H9 (cell line): ENCODE measurements at regions not wholly inside any gene's neighbourhood (a gene's known extent, or its start where the extent isn't known, plus 50 kb on each side); places are given as distances from the start of the nearest gene placed in this dataset.

Source experiments
- DNase-seq: peaks from one replicate; pipeline ENCODE4 v3.0.0-alpha.2; 2017
- H2AFZ ChIP-seq: one replicate; pipeline ENCODE4 v1.6.1; 2013; ENCODE audit warnings: mild to moderate bottlenecking, low read length, control low read depth, moderate library complexity
- H2AK5ac ChIP-seq: 2 replicates; pipeline ENCODE4 v1.6.1; 2013; ENCODE audit warnings: low read length, control low read depth, mixed read lengths; ENCODE audit not compliant: insufficient read length
- H2BK120ac ChIP-seq: one replicate; pipeline ENCODE4 v1.6.1; 2013; ENCODE audit warnings: low read depth, mild to moderate bottlenecking, low read length, control low read depth, inconsistent platforms; ENCODE audit not compliant: poor library complexity, severe bottlenecking
- H2BK12ac ChIP-seq: 2 replicates; pipeline ENCODE4 v1.6.1; 2013; ENCODE audit warnings: low read length, control low read depth, mixed read lengths, low read depth; ENCODE audit not compliant: insufficient read length
- H2BK15ac ChIP-seq: 2 replicates; pipeline ENCODE4 v1.6.1; 2013; ENCODE audit warnings: low read depth, low read length, control low read depth
- H2BK20ac ChIP-seq: one replicate; pipeline ENCODE4 v1.6.1; 2013; ENCODE audit warnings: low read depth, mild to moderate bottlenecking, low read length, control low read depth, inconsistent platforms; ENCODE audit not compliant: poor library complexity, severe bottlenecking
- H2BK5ac ChIP-seq: 2 replicates; pipeline ENCODE4 v1.6.1; 2013; ENCODE audit warnings: low read length, control low read depth, mixed read lengths; ENCODE audit not compliant: insufficient read length
- H3K14ac ChIP-seq: 2 replicates; pipeline ENCODE4 v1.6.1; 2013; ENCODE audit warnings: low read length, control low read depth; ENCODE audit not compliant: insufficient read depth
- H3K18ac ChIP-seq: 2 replicates; pipeline ENCODE4 v1.6.1; 2013; ENCODE audit warnings: low read depth, mild to moderate bottlenecking, mixed read lengths, low read length, control low read depth; ENCODE audit not compliant: insufficient read length
- H3K23ac ChIP-seq: 2 replicates; pipeline ENCODE4 v1.6.1; 2013; ENCODE audit warnings: low read length, control low read depth, mixed read lengths, low read depth; ENCODE audit not compliant: insufficient read length
- H3K23me2 ChIP-seq: 2 replicates; pipeline ENCODE4 v1.6.1; 2013; ENCODE audit warnings: low read depth, mild to moderate bottlenecking, mixed read lengths, low read length, control low read depth; ENCODE audit not compliant: insufficient read length, poor library complexity, severe bottlenecking
- H3K27ac ChIP-seq: 2 replicates; pipeline ENCODE4 v1.5.1; 2013; ENCODE audit warnings: low read length, control low read depth, mixed read lengths, low read depth; ENCODE audit not compliant: insufficient read length
- H3K27me3 ChIP-seq: 2 replicates; pipeline ENCODE4 v1.6.1; 2013; ENCODE audit warnings: low read length, control low read depth, inconsistent platforms; ENCODE audit not compliant: insufficient read depth
- H3K4ac ChIP-seq: 2 replicates; pipeline ENCODE4 v1.6.1; 2013; ENCODE audit warnings: low read depth, mild to moderate bottlenecking, control low read depth, inconsistent platforms, low read length, moderate library complexity
- H3K4me1 ChIP-seq: 2 replicates; pipeline ENCODE4 v1.6.1; 2013; ENCODE audit warnings: low read length, control low read depth, inconsistent platforms; ENCODE audit not compliant: insufficient read depth
- H3K4me2 ChIP-seq: 2 replicates; pipeline ENCODE4 v1.6.1; 2013; ENCODE audit warnings: low read length, control low read depth, mixed read lengths; ENCODE audit not compliant: insufficient read length, insufficient read depth
- H3K56ac ChIP-seq: 2 replicates; pipeline ENCODE4 v1.6.1; 2013; ENCODE audit warnings: low read depth, mild to moderate bottlenecking, mixed read lengths, low read length, control low read depth; ENCODE audit not compliant: insufficient read length
- H3K79me1 ChIP-seq: 2 replicates; pipeline ENCODE4 v1.6.1; 2013; ENCODE audit warnings: low read depth, mild to moderate bottlenecking, moderate library complexity, low read length, control low read depth, inconsistent platforms; ENCODE audit not compliant: insufficient read depth, poor library complexity, severe bottlenecking
- H3K79me2 ChIP-seq: 2 replicates; pipeline ENCODE4 v1.6.1; 2013; ENCODE audit warnings: low read length, control low read depth, inconsistent platforms; ENCODE audit not compliant: insufficient read depth
- H3K9ac ChIP-seq: 2 replicates; pipeline ENCODE4 v1.6.1; 2013; ENCODE audit warnings: low read length, control low read depth, mixed read lengths; ENCODE audit not compliant: insufficient read length; ENCODE audit errors: extremely low read depth
- H3K9me3 ChIP-seq: one replicate; pipeline ENCODE4 v1.6.1; 2013; ENCODE audit warnings: low read depth, low read length, inconsistent platforms; ENCODE audit not compliant: control insufficient read depth
- H3T11ph ChIP-seq: one replicate; pipeline ENCODE4 v1.6.1; 2013; ENCODE audit warnings: mild to moderate bottlenecking, low read length, control low read depth, inconsistent platforms
- H4K20me1 ChIP-seq: one replicate; pipeline ENCODE4 v1.6.1; 2013; ENCODE audit not compliant: control insufficient read depth, insufficient read length, insufficient read depth
- H4K5ac ChIP-seq: 2 replicates; pipeline ENCODE4 v1.6.1; 2013; ENCODE audit warnings: low read depth, mild to moderate bottlenecking, mixed read lengths, low read length, control low read depth; ENCODE audit not compliant: insufficient read length
- H4K8ac ChIP-seq: replicated peaks from 2 replicates; pipeline ENCODE4 v1.6.1; 2013; ENCODE audit warnings: low read length, control low read depth, mixed read lengths, low read depth; ENCODE audit not compliant: insufficient read length
- H4K91ac ChIP-seq: 2 replicates; pipeline ENCODE4 v1.6.1; 2013; ENCODE audit warnings: low read depth, mild to moderate bottlenecking, moderate library complexity, mixed read lengths, low read length, control low read depth; ENCODE audit not compliant: insufficient read length
- H3K27ac Mint-ChIP-seq, 3 experiments: 2 replicates in 2 of 3; 3 replicates in 1 of 3; pipeline ENCODE4 v1.8.0; 2020 to 2021; ENCODE audit warnings: mixed read lengths in 3 of 3, mild to moderate bottlenecking in 1 of 3, moderate library complexity in 1 of 3
- H3K27me3 Mint-ChIP-seq: 2 replicates; pipeline ENCODE4 v1.8.0; 2021; ENCODE audit warnings: low read depth, mild to moderate bottlenecking, moderate library complexity, mixed read lengths
- H3K36me3 Mint-ChIP-seq, 3 experiments: 2 replicates in 2 of 3; 3 replicates in 1 of 3; pipeline ENCODE4 v1.8.0; 2020 to 2021; ENCODE audit warnings: low read depth in 3 of 3, mixed read lengths in 3 of 3; ENCODE audit not compliant: insufficient read depth in 1 of 3
- H3K4me1 Mint-ChIP-seq, 2 experiments: 2 replicates each; pipeline ENCODE4 v1.8.0; 2020; ENCODE audit warnings: mixed read lengths in 2 of 2
- H3K4me3 Mint-ChIP-seq, 2 experiments: 2 replicates in 1 of 2; 3 replicates in 1 of 2; pipeline ENCODE4 v1.8.0; 2020 to 2021; ENCODE audit warnings: mild to moderate bottlenecking in 2 of 2, mixed read lengths in 2 of 2, moderate library complexity in 1 of 2
- H3K9me3 Mint-ChIP-seq, 2 experiments: 2 replicates in 1 of 2; 3 replicates in 1 of 2; pipeline ENCODE4 v1.8.0; 2020; ENCODE audit warnings: mild to moderate bottlenecking in 2 of 2, mixed read lengths in 2 of 2, moderate library complexity in 1 of 2
- CTCF ChIP-seq: fragments of 200-600 bp; sonication (generic); conservative IDR thresholded peaks from 3 replicates; pipeline ENCODE4 v1.8.0; 2021; ENCODE audit warnings: antibody characterized with exemption, mild to moderate bottlenecking
- WGBS: extraction: QIAGEN DNeasy Blood & Tissue Kit; methylation state at CpG from one replicate; pipeline ENCODE4 v1.1.7; 2013; ENCODE audit warnings: missing lambda C conversion rate, low lambda C conversion rate, mixed read lengths; ENCODE audit not compliant: insufficient read length; ENCODE audit errors: extremely low coverage; 5-methylcytosine and 5-hydroxymethylcytosine counted together

GRCh38 chr6:139640921-139641320, 266.5 kb upstream of the CITED2 start:
- no peaks in the 10 kb centered on the region for H3K27me3 Mint-ChIP-seq
- Histone ChIP-seq H3T11ph (no peak overlapping the region), H4K8ac (no peak overlapping the region), H3K56ac (no peak overlapping the region), H2BK20ac (no peak overlapping the region), H2BK12ac (no peak overlapping the region), H3K27me3 (no peaks in the 10 kb centered on the region), H3K18ac (no peak overlapping the region), H3K23me2 (no peaks in the 10 kb centered on the region), H4K91ac (no peak overlapping the region), H2BK15ac (no peak overlapping the region), H2AFZ (no peak overlapping the region), H3K27ac (no peak overlapping the region), H4K20me1 (no peaks in the 10 kb centered on the region), H2BK120ac (no peak overlapping the region), H3K4me1 (no peaks in the 10 kb centered on the region), H3K4me2 (no peak overlapping the region), H3K79me2 (no peaks in the 10 kb centered on the region), H3K23ac (no peak overlapping the region), H2BK5ac (no peak overlapping the region), H2AK5ac (no peak overlapping the region), H3K9me3 (no peaks in the 10 kb centered on the region), H4K5ac (no peak overlapping the region), H3K79me1 (no peaks in the 10 kb centered on the region), H3K4ac (no peak overlapping the region), H3K9ac (no peak overlapping the region), H3K14ac (no peak overlapping the region)
- no peaks in the 10 kb centered on the region; a peak in 2 of 7 replicates for H3K36me3 Mint-ChIP-seq
- DNase-seq = no peak
- TF ChIP-seq CTCF = no peak
- H3K4me3 Mint-ChIP-seq = no peak overlapping the region
- peaks cover 2 to 8% of the 10 kb centered on the region in 2 experiments; a peak in 3 of 4 replicates for H3K4me1 Mint-ChIP-seq
- no peaks in the 10 kb centered on the region; a peak in 1 of 5 replicates for H3K9me3 Mint-ChIP-seq
- no peak overlapping the region for H3K27ac Mint-ChIP-seq
- WGBS = no CpG with 5 or more reads among the region's 4 CpGs
